ENCODE measurements at regions not wholly inside any gene's neighbourhood (a gene's known extent, or its start where the extent isn't known, plus 50 kb on each side); places are given as distances from the start of the nearest gene placed in this dataset.
"Not testable (repeated sequence)": the region's sequence is repeated elsewhere in the genome, so short reads cannot be mapped to it uniquely, and the experiment has no call there.

DNA sequence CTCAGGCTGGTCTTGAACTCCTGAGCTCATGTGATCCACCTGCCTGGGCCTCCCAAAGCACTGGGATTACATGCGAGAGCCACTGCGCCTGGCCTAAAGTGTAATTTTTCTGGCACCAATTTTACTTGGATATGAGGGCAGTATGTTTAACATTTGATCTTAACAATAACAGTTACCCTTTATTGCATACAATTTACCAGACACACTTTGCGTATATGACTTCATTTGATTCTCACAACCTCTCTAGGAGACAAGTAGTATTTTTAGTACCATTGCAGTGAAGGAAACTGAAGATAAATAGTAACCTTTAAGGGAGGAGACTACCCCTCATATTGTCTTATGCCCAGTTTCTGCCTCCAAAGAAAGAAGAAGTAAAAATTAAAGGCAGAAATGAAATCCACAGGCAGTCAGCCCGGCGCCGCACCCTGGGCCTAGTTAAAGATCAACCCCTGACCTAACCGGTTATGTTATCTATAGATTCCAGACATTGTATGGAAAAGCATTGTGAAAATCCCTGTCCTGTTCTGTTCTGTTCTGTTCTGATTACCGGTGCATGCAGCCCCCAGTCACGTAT is 54.0 kb downstream of the CYP26A1 start:
- H3K27me3 ChIP-seq; H3K4me1 ChIP-seq; H3K27ac ChIP-seq; H3K4me3 ChIP-seq; intact Hi-C loops (cut with DNase I; ENCODE audit: low total_unique reads); H3K36me3 ChIP-seq; DNase-seq: not testable (repeated sequence)
- peaks cover 0 to 19% (median 8%) of the 10 kb centered on the region in 3 donors for H3K9me3 ChIP-seq

DNA sequence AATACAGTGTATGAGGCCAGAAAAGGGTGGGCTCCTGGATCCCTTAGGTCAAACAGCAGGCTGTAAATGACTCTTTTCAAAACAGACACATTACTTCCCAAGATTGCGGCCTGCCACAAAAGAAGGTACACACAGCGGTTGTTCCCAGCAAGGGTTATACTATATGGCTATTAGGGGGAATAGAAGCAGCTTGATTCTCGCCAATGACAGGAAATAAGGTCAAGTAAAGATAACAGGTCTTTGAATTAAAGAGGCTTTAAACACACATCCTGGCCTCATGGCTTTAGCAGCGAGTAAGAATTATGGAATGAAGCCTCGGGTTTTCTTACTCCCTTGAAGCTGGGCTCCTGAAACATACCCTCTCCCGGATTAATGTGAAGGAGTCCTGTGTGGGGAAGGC is 58.3 kb downstream of the CYP26A1 start:
- DNase-seq = no peak
- no peak overlapping the region for H3K4me3 ChIP-seq
- H3K36me3 ChIP-seq = no peaks in the 10 kb centered on the region
- TF ChIP-seq, protein P1, sequence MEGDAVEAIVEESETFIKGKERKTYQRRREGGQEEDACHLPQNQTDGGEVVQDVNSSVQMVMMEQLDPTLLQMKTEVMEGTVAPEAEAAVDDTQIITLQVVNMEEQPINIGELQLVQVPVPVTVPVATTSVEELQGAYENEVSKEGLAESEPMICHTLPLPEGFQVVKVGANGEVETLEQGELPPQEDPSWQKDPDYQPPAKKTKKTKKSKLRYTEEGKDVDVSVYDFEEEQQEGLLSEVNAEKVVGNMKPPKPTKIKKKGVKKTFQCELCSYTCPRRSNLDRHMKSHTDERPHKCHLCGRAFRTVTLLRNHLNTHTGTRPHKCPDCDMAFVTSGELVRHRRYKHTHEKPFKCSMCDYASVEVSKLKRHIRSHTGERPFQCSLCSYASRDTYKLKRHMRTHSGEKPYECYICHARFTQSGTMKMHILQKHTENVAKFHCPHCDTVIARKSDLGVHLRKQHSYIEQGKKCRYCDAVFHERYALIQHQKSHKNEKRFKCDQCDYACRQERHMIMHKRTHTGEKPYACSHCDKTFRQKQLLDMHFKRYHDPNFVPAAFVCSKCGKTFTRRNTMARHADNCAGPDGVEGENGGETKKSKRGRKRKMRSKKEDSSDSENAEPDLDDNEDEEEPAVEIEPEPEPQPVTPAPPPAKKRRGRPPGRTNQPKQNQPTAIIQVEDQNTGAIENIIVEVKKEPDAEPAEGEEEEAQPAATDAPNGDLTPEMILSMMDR (IDR thresholded peaks at IDR 0.05) = no peak
- peaks cover 0 to 10% (median 4%) of the 10 kb centered on the region in 3 donors for H3K9me3 ChIP-seq
- intact Hi-C loops (cut with DNase I; ENCODE audit: low total_unique reads) = no loop called here
- no peaks in the 10 kb centered on the region for H3K27me3 ChIP-seq
- H3K27ac ChIP-seq = no peak overlapping the region
- H3K4me1 ChIP-seq = no peaks in the 10 kb centered on the region

DNA sequence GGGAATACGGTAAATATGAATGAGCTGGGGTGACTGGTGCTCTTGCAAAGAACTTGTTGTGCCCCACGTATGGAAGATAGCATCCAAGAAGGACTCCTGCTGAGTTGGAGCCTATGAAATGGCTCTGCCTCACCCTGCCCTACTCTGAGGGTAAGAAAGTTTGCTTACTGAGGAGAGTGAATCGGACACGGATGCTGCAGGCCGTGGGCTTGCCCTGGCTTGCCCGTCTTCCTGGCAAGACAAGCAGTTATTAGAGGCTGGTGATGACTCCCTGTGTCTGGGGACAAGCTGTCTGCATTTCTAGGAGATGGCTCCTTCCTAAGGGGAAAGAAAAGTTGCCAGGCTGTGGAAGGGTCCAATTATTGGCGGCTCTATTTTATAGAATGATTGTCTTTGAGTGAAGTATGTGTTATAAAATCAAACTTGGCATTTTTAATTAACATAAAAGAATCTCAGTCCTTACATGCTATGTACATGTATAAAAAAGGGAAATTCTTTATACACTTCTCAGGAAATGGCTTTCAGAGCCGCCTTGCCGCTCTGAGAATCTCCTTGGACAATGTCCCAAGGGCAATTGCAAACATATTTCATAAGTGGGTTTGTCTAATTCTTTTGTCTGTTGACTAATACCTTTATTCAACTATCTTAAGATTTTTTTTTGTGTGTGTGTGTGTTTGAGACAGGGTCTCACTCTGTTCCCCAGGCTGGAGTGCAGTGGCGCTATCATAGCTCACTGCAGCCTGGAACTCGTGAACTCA is 64.6 kb downstream of the CYP26A1 start:
- Histone ChIP-seq H3K36me3 (no peaks in the 10 kb centered on the region), H3K27ac (no peak overlapping the region), H3K4me1 (no peaks in the 10 kb centered on the region), H3K9me3 (no peaks in the 10 kb centered on the region), H3K27me3 (no peaks in the 10 kb centered on the region), H3K4me3 (no peak overlapping the region)
- DNase-seq = no peak
- intact Hi-C loops (cut with DNase I; ENCODE audit: low total_unique reads) = no loop called here
- TF ChIP-seq, protein P1 (IDR thresholded peaks at IDR 0.05) = no peak

DNA sequence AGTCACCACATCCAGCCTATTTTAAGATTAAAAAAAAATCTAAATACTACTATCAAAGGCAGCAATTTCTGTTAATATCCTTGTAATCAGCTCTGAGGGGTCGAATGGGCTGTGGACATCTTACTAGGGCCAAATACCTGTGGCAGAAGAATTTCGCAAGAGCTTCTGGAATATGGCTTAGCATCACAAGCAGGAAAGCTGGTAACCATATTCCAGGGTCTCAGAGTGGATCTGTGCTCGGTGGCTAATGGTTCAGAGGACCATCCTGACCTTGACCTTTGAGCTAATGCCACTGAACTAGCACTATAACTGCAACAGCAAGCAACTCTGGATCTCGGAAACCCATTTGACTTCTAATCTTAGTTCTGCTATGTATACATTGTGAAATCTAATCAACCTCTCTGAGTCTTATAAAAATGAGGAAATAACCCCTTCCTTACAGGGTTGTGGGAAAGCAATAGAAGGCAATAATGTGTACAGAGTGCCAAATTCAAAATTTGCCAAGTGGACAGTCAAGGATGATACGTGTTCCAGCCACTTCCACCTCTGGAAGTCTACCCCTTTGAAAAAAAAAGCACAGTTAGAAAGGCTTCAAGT is 65.5 kb downstream of the CYP26A1 start:
- intact Hi-C loops (cut with DNase I; ENCODE audit: low total_unique reads) = no loop called here
- H3K4me3 ChIP-seq = no peak overlapping the region
- no peaks in the 10 kb centered on the region for H3K36me3 ChIP-seq
- TF ChIP-seq, protein P1 (IDR thresholded peaks at IDR 0.05) = no peak
- no peaks in the 10 kb centered on the region for H3K27me3 ChIP-seq
- H3K4me1 ChIP-seq = no peaks in the 10 kb centered on the region
- no peaks in the 10 kb centered on the region for H3K9me3 ChIP-seq
- DNase-seq = no peak
- no peak overlapping the region for H3K27ac ChIP-seq

DNA sequence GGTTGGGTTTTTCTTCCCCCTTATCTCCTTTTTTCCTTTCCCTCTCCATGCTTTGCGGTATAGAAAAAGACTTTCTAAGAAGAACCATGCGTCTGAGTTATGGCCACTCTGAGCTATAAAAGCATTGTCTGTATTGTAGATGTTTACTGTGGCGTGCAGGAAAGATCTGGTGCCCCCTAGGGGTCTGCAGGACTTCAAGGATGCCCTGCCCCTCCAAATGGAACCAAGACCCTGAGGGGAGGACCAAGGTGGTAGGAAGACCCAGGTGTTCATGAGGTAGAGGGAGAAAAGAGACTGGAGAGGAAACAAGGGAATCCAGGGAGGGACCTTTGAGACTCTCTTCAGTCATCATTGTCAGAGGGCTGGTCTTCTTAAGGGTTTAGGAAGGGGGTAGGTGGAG is 68.8 kb downstream of the CYP26A1 start:
- intact Hi-C loops (cut with DNase I; ENCODE audit: low total_unique reads) = no loop called here
- Histone ChIP-seq H3K4me1 (no peaks in the 10 kb centered on the region), H3K36me3 (no peaks in the 10 kb centered on the region), H3K9me3 (no peaks in the 10 kb centered on the region), H3K27ac (no peak overlapping the region), H3K4me3 (no peak overlapping the region), H3K27me3 (no peaks in the 10 kb centered on the region)
- TF ChIP-seq, protein P1 (IDR thresholded peaks at IDR 0.05) = no peak
- no peak for DNase-seq

DNA sequence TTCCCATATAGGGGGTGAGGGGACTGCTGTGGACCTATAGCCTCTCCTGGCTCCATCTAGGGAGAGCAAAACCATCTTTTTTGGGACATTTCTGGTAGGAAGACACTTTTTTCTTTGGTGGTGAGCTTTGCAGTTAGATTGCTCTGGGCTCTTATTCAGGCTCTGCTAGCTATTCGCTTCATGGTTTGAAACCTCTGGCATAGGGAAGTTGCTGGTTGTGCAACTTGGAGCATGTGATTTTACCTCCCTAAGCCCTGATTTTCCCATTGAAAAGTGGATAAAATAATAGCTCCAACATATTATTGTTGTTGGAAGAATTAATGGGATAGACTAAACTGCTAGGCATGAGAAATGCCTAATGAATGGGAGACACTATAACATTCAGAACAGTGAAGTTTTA is 69.6 kb downstream of the CYP26A1 start:
- no peak overlapping the region for H3K4me3 ChIP-seq
- no peaks in the 10 kb centered on the region for H3K9me3 ChIP-seq
- peak overlapping the region in 1 of 2 donors; percentile 11 for H3K27ac ChIP-seq
- H3K4me1 ChIP-seq = no peaks in the 10 kb centered on the region
- intact Hi-C loops (cut with DNase I; ENCODE audit: low total_unique reads) = no loop called here
- H3K27me3 ChIP-seq = no peaks in the 10 kb centered on the region
- peak in 1 of 2 donors; percentile 56 for DNase-seq
- TF ChIP-seq, protein P1 (IDR thresholded peaks at IDR 0.05) = no peak
- H3K36me3 ChIP-seq = no peaks in the 10 kb centered on the region

All from tibial artery (tissue), 4 donors.